22Rv1 (cell line): ENCODE measurements at regions not wholly inside any gene's neighbourhood (a gene's known extent, or its start where the extent isn't known, plus 50 kb on each side); places are given as distances from the start of the nearest gene placed in this dataset.
"Not testable (repeated sequence)": the region's sequence is repeated elsewhere in the genome, so short reads cannot be mapped to it uniquely, and the experiment has no call there.

Source experiments
- H3K27ac ChIP-seq: fragments of 450-650 bp; 2 replicates; pipeline ENCODE4 v1.5.1; 2017
- ZFX ChIP-seq: fragments of 450-650 bp; IDR thresholded peaks from 2 replicates; pipeline ENCODE4 v1.6.1; 2017; ENCODE audit warnings: antibody characterized with exemption, borderline replicate concordance
- TF ChIP-seq, protein P1 (sequence below): fragments of 450-650 bp; IDR thresholded peaks from 2 replicates; pipeline ENCODE4 v1.5.1; 2017; ENCODE audit warnings: mild to moderate bottlenecking

DNA sequence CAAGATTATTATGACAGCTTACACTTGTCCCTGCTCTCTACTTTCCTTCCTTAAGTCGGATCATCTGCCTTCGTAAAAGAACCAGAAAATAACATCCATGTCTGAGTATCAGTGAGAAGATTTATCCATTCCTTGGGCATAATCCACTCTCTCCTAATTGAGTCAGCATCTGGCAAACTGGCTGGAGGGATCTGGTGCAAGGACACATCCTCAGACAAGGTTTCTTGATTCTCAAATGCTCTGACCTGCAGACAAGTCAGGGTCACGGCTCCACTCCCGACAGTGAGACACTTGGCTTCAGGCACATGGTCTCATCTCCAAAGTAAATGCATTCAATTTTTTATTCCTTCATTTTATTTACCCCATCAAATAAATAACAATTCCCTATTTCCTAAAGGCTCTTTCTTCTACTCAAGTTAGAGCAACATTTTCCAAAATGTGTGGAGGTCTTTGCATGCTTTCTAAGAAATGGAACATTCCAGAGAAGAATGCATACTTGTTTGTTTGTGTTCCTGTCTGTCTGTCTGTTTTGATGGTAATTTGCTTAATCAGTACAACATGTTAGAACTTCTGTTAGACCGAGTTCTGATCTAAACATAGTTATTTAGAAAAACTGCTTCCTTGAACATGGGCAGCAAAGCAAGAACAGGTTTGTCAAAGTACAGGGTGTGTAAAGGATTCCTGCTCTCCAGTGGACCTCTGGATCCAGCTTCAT is 246.9 kb downstream of the IRS1 start:
- no peak for TF ChIP-seq ZFX
- TF ChIP-seq, protein P1, sequence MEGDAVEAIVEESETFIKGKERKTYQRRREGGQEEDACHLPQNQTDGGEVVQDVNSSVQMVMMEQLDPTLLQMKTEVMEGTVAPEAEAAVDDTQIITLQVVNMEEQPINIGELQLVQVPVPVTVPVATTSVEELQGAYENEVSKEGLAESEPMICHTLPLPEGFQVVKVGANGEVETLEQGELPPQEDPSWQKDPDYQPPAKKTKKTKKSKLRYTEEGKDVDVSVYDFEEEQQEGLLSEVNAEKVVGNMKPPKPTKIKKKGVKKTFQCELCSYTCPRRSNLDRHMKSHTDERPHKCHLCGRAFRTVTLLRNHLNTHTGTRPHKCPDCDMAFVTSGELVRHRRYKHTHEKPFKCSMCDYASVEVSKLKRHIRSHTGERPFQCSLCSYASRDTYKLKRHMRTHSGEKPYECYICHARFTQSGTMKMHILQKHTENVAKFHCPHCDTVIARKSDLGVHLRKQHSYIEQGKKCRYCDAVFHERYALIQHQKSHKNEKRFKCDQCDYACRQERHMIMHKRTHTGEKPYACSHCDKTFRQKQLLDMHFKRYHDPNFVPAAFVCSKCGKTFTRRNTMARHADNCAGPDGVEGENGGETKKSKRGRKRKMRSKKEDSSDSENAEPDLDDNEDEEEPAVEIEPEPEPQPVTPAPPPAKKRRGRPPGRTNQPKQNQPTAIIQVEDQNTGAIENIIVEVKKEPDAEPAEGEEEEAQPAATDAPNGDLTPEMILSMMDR: no peak
- H3K27ac ChIP-seq: no peak overlapping the region

DNA sequence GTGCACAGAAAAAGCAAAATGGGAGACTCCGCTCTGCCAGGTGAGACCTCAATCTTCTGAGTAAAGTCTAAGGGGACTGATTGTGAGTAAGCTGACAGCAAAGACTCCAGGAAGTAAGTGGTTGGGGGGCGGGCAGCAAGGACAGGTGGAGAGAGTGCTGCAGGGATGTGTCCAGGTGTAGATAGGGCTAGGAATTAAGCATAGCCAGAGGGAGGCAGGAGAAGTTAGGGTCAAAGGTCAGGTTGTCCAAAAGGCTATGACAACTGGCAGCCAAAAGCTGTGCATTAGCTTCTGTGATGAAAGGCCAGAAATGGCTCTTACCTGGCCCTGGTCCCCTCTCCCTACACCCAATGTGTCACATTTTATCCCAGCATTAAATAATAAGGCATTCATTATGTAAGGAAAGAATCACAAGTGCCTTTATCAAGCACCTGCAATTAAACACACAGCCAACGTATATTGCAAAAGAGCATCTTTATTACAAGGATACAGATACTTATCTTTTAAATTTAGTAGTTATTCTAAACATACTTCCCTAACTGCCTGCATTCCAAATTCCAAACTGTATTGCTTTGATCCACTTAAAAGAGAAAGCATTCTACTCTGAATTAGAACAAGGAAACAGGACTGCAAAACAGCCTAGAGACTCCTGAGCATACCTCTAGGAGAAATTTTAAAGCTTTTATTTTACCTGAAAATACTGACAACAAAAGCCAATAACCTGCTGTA is 247.9 kb downstream of the IRS1 start:
- no peak overlapping the region for H3K27ac ChIP-seq
- TF ChIP-seq, protein P1: no peak
- no peak for TF ChIP-seq ZFX

DNA sequence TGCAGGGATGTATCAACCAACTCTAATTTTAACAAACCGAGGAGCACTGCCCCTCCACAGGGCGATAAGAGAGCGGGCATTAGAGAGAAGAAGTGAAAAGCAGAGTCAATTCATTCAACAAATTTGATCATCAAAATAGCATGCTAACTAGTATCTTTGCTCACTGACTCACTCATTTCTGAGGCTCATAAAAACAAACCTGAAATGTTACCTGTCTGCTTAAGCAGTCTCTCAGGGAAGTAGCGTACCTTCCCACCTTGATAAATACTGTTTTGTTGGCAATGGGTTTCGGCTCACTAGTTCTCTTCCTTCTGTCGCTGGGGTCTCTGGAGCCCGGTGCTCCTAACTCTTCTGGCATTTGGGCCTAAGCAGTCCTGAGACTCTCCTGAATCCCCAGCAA is 248.8 kb downstream of the IRS1 start:
- no peak overlapping the region for H3K27ac ChIP-seq
- TF ChIP-seq, protein P1: no peak
- no peak for TF ChIP-seq ZFX

DNA sequence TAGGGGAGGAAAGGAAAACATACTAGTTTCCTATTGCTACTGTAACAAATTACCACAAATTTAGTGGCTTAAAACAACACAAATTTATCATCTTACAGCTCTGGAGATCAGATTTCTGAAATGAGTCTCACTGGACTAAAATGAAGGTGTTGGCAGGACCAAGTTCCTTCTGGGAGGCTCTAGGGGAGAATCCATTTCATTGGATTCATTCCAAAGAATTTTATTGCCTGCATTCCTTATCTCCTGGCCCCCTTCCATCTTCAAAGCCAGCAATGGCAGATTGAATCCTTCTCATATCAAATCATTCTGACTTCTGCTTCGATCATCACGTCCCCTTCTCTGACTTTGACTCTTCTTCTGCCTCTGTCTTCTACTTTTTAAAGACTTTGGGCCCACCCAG is 250.9 kb downstream of the IRS1 start:
- TF ChIP-seq, protein P1: no peak
- TF ChIP-seq ZFX: no peak
- no peak overlapping the region for H3K27ac ChIP-seq

DNA sequence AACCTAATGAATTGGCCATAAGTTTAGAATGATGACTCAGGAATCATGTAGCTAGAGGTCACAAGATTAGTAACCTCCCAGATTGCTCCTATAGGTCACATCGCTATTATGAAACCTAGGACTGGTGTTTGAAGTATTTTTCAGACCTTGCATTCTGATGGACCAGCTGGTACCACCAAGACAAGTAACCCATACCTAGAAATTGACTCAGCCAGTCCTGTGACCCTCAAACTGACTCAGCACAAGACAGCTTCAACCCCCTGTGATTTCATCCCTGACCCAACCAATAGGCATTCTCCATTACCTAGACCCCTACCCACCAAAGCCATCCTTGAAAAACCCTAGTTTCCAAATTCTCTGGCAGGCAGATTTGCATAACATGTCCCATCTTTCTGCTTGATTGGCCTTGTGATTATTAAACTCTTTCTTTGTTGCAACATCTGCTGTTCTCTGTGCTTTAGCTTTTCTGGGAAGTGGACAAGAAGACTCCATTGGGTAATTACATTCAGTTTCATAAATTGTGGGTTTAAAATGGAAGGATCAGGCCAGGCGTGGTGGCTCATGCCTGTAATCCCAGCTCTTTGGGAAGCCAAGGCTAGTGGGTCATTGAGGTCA is 254.9 kb downstream of the IRS1 start:
- no peak overlapping the region for H3K27ac ChIP-seq
- TF ChIP-seq ZFX: no peak
- TF ChIP-seq, protein P1: no peak

DNA sequence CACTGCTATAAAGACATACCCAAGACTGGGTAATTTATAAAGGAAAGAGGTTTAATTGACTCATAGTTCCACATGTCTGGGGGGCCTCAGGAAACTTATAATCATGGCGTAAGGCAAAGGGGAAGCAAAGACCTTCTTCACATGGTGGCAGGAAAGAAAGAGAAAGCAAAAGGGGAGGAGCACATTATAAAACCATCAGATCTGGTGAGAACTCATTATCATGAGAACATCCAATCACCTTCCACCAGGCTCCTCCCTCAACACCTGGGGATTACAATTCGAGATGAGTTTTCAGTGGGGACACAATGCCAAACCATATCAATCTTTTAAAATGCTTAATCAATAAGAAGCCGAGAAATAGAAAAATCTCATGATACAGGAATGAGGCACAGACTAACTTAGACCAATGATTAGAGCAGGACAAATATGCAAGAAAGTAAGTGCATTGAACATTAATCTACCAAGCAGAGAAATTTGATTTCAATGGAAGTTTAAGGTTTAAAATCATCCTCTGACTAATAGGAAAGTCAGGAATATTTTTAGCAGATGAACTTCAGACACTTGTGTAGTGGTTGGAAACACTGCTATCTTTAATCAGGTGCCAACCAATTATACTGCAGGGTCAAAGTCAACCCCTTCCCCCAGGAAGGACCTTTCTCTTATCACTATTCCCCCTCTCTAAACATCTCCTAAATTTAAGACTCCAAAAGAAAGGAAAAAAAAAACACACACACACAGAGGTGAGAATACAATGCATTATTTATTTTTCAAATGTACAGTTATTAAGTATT is 259.2 kb downstream of the IRS1 start:
- H3K27ac ChIP-seq: no peak overlapping the region
- TF ChIP-seq, protein P1: no peak
- no peak for TF ChIP-seq ZFX

DNA sequence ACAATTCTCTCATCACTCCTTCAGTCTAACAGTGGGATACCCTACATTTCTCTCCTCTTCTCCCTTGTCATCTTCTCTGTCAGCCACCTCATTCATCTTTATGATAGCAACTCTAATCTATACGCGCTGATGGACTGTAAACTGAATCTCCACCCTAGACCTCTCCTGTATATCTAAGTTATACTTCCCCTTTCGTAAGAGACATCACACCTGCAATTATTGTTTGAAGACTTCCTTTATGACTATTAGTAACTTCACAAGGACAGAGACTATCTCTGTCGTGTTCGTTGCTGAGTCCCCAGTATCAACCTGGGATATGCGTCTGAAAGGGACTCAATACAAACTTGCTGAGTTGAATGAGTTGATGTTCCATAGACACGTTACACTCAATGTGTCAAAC is 263.2 kb downstream of the IRS1 start:
- no peak overlapping the region for H3K27ac ChIP-seq
- TF ChIP-seq ZFX: no peak
- TF ChIP-seq, protein P1: no peak

DNA sequence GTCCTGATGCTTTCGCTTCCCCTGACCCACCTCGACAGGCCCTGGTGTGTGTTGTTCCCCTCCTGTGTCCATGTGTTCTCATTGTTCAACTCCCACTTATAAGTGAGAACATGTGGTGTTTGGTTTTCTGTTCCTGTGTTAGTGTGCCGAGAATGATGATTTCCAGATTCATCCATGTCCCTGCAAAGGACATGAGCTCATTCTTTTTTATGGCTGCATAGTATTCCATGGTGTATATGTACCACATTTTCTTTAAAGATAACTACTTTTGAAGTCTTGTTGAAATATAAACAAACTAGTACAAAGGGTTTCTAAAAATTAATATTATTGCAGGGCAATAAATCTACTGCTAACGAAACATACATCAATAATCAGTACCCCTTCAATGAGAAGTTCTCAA is 266.6 kb downstream of the IRS1 start:
- H3K27ac ChIP-seq: not testable (repeated sequence)
